A549 (cell line): ENCODE measurements at regions not wholly inside any gene's neighbourhood (a gene's known extent, or its start where the extent isn't known, plus 50 kb on each side); places are given as distances from the start of the nearest gene placed in this dataset.

ENCODE experiments used
- ATAC-seq, 2 experiments: fragments of 200-7000 bp in 1 of 2; fragments of >200 bp in 1 of 2; cut with Nextera tagmentation in 1 of 2; cut with Tn5 transposase in 1 of 2; 3 replicates each; pipeline versions ENCODE4 v1.8.0 to v1.9.1; 2018 to 2020; ENCODE audit warnings: mild to moderate bottlenecking in 1 of 2, moderate library complexity in 1 of 2
- CTCF ChIA-PET: fragments of 300-600 bp; sonication (Branson Sonifier 250); formaldehyde crosslinking; extraction: SDS; loops from one replicate; lab custom pipeline; 2021; ENCODE audit warnings: antibody characterized with exemption, inconsistent platforms; lab: Yijun Ruan, JAX
- POLR2A ChIA-PET: fragments of 350-600 bp; formaldehyde crosslinking; extraction: SDS; loops from one replicate; lab custom pipeline; 2021; ENCODE audit warnings: antibody characterized with exemption, inconsistent platforms; lab: Yijun Ruan, JAX
- DNase-seq, 2 experiments: peaks; one replicate each; pipeline versions ENCODE4 v3.0.0 to v3.0.0-alpha.2; 2011 to 2016; ENCODE audit warnings: low read depth in 1 of 2, low spot score in 1 of 2
- FAIRE-seq: peaks from 2 replicates; lab custom pipeline; 2011; peaks lifted over from hg19 to GRCh38; lab: Jason Lieb, UNC
- H3K27ac ChIP-seq, 2 experiments: fragments of >200 bp; sonication (Bioruptor Twin); formaldehyde crosslinking; 3 replicates each; pipeline ENCODE4 v1.5.1; 2016 to 2017
- H3K4me1 ChIP-seq: fragments of >200 bp; sonication (Bioruptor Twin); formaldehyde crosslinking; 3 replicates; pipeline ENCODE4 v1.6.1; 2016
- H3K4me2 ChIP-seq: fragments of >200 bp; sonication (Bioruptor Twin); formaldehyde crosslinking; 3 replicates; pipeline ENCODE4 v1.6.1; 2016
- H3K4me3 ChIP-seq: fragments of >200 bp; sonication (Bioruptor Twin); formaldehyde crosslinking; 3 replicates; pipeline ENCODE4 v1.5.1; 2016
- H3K9me3 ChIP-seq: fragments of >200 bp; sonication (Bioruptor Twin); formaldehyde crosslinking; 3 replicates; pipeline ENCODE4 v1.6.1; 2016
- BHLHE40 ChIP-seq: IDR thresholded peaks from 2 replicates; pipeline ENCODE4 v1.6.1; 2012; ENCODE audit warnings: low read depth, low read length, inconsistent platforms
- CTCF ChIP-seq: fragments of >200 bp; sonication (Bioruptor Twin); formaldehyde crosslinking; IDR thresholded peaks from 3 replicates; pipeline ENCODE4 v1.5.1; 2016
- EHMT2 ChIP-seq: fragments of 200-600 bp; sonication (generic); IDR thresholded peaks from 2 replicates; pipeline ENCODE4 v1.6.1; 2016; ENCODE audit warnings: antibody characterized with exemption, low read depth, mild to moderate bottlenecking, moderate library complexity
- FOSL2 ChIP-seq, 2 experiments: fragments of 450-650 bp in 1 of 2; fragments of >200 bp in 1 of 2; sonication (Bioruptor Twin) in 1 of 2; formaldehyde crosslinking; IDR thresholded peaks; 2 replicates each; pipeline versions ENCODE4 v1.5.0 to v1.6.1; 2016 to 2020; ENCODE audit warnings: mild to moderate bottlenecking in 1 of 2, moderate library complexity in 1 of 2
- FOXS1 ChIP-seq: fragments of 250-450 bp; sonication (Bioruptor Pico); IDR thresholded peaks from 2 replicates; pipeline ENCODE4 v1.5.0; 2020; ENCODE audit warnings: mild to moderate bottlenecking, moderate library complexity
- GATA3 ChIP-seq: IDR thresholded peaks from 2 replicates; pipeline ENCODE4 v1.6.1; 2012; ENCODE audit warnings: borderline replicate concordance
- HDAC2 ChIP-seq: fragments of 200-600 bp; sonication (generic); IDR thresholded peaks from 2 replicates; pipeline ENCODE4 v1.6.1; 2016
- HES2 ChIP-seq: fragments of >200 bp; sonication (Bioruptor Twin); formaldehyde crosslinking; IDR thresholded peaks from 2 replicates; pipeline ENCODE4 v1.6.1; 2016
- HEYL ChIP-seq: fragments of 250-450 bp; sonication (Bioruptor Pico); IDR thresholded peaks from 2 replicates; pipeline ENCODE4 v1.8.0; 2021; ENCODE audit warnings: mild to moderate bottlenecking, moderate library complexity
- HOXA7 ChIP-seq: fragments of 250-450 bp; sonication (Bioruptor Pico); IDR thresholded peaks from 2 replicates; pipeline ENCODE4 v1.5.0; 2020; ENCODE audit warnings: mild to moderate bottlenecking, moderate library complexity
- JUN ChIP-seq, 2 experiments: fragments of >200 bp; sonication (Bioruptor Twin); formaldehyde crosslinking; IDR thresholded peaks; 2 replicates in 1 of 2; 3 replicates in 1 of 2; pipeline ENCODE4 v1.6.1; 2016 to 2017
- JUNB ChIP-seq: fragments of >200 bp; sonication (Bioruptor Twin); formaldehyde crosslinking; IDR thresholded peaks from 2 replicates; pipeline ENCODE4 v1.6.1; 2016
- KDM5A ChIP-seq: fragments of 200-600 bp; sonication (generic); IDR thresholded peaks from 2 replicates; pipeline ENCODE4 v1.6.1; 2016; ENCODE audit warnings: antibody characterized with exemption, mild to moderate bottlenecking
- MYC ChIP-seq: IDR thresholded peaks from 2 replicates; pipeline ENCODE4 v1.6.1; 2012; ENCODE audit warnings: mild to moderate bottlenecking, inconsistent platforms, low read length, improper control_type of control experiment, borderline replicate concordance
- PBX3 ChIP-seq: IDR thresholded peaks from 2 replicates; pipeline ENCODE4 v1.6.1; 2012
- PHF8 ChIP-seq: fragments of 200-600 bp; sonication (generic); IDR thresholded peaks from 2 replicates; pipeline ENCODE4 v1.6.1; 2016; ENCODE audit warnings: low read depth, mild to moderate bottlenecking, antibody characterized with exemption, moderate library complexity, borderline replicate concordance
- POLR2A ChIP-seq: IDR thresholded peaks from 2 replicates; pipeline ENCODE4 v1.6.1; 2012; ENCODE audit warnings: mild to moderate bottlenecking, low read length
- RCOR1 ChIP-seq: fragments of 150-350 bp; IDR thresholded peaks from 2 replicates; pipeline ENCODE4 v1.6.1; 2014; ENCODE audit warnings: antibody characterized with exemption, low read length, low read depth
- SREBF2 ChIP-seq: fragments of 450-650 bp; IDR thresholded peaks from 2 replicates; pipeline ENCODE4 v1.6.1; 2014; ENCODE audit warnings: mild to moderate bottlenecking, moderate library complexity
- TP53 ChIP-seq: fragments of 250-450 bp; sonication (Bioruptor Pico); IDR thresholded peaks from 2 replicates; pipeline ENCODE4 v1.5.0; 2021; ENCODE audit warnings: mild to moderate bottlenecking, moderate library complexity
- WGBS: methylation state at CpG from one replicate; pipeline ENCODE4 v1.1.6; 2017; ENCODE audit errors: missing lambda C conversion rate; 5-methylcytosine and 5-hydroxymethylcytosine counted together

- ChIA-PET CTCF (no interaction called here), POLR2A (no interaction called here)
- H3K4me1 ChIP-seq: no peaks in the 10 kb centered on the region
- DNase-seq (no peak), ATAC-seq (no peak), FAIRE-seq (no peak)
- no peak overlapping the region for H3K4me3 ChIP-seq
- no peak for TF ChIP-seq RCOR1
- no peak for TF ChIP-seq CTCF
- TF ChIP-seq PHF8: no peak
- TF ChIP-seq GATA3: no peak
- no peak overlapping the region for H3K27ac ChIP-seq
- H3K9me3 ChIP-seq: no peaks in the 10 kb centered on the region
- H3K4me2 ChIP-seq: no peak overlapping the region
These were observed 138.1 kb upstream of the DAZL start for GRCh38 chr3:16743276-16743675.

GRCh38 chr3:16759227-16759903 lies 125.4 kb upstream of the PLCL2 start:
- TF ChIP-seq FOSL2 (IDR thresholded peaks at IDR 0.05): no peak
- TF ChIP-seq FOSL2 (CRISPR knock-in tag; IDR thresholded peaks at IDR 0.05): no peak
- no peak for TF ChIP-seq EHMT2
- no peak for TF ChIP-seq HES2
- TF ChIP-seq POLR2A: no peak
- no peak for TF ChIP-seq FOXS1 (CRISPR knock-in tag)
- no peak for TF ChIP-seq MYC
- TF ChIP-seq, all 56 proteins: peak for 0
- POLR2A ChIA-PET: no interaction called here
- Histone ChIP-seq H3K27ac (no peak overlapping the region), H3K4me1 (no peaks in the 10 kb centered on the region), H3K9me3 (no peaks in the 10 kb centered on the region), H3K4me3 (no peak overlapping the region), H3K4me2 (no peak overlapping the region)
- 14% methylated on average over 2 of the region's 2 CpGs for WGBS
- no peak for ATAC-seq
- no peak for FAIRE-seq
- no peak for DNase-seq
- CTCF ChIA-PET: no interaction called here

- FAIRE-seq (no peak), ATAC-seq (no peak), DNase-seq (no peak)
- H3K4me1 ChIP-seq: no peaks in the 10 kb centered on the region
- TF ChIP-seq HEYL (CRISPR knock-in tag) (no peak), BHLHE40 (no peak), JUN (IDR thresholded peaks at IDR 0.05) (no peak), HDAC2 (no peak), JUNB (no peak), KDM5A (no peak)
- no peak overlapping the region for H3K4me2 ChIP-seq
- CTCF ChIA-PET: no interaction called here
- POLR2A ChIA-PET: no interaction called here
- 95% methylated on average over 1 of the region's 1 CpG for WGBS
- H3K4me3 ChIP-seq: no peak overlapping the region
- no peaks in the 10 kb centered on the region for H3K9me3 ChIP-seq
- H3K27ac ChIP-seq: no peak overlapping the region
These were observed 123.2 kb upstream of the PLCL2 start for GRCh38 chr3:16761571-16761970.

GRCh38 chr3:16765661-16766060 lies 119.1 kb upstream of the PLCL2 start:
- 79% methylated on average over 1 of the region's 1 CpG for WGBS
- H3K27ac ChIP-seq: no peak overlapping the region
- TF ChIP-seq HOXA7 (CRISPR knock-in tag) (no peak), PBX3 (no peak), TP53 (no peak), HDAC2 (no peak), SREBF2 (no peak), JUN (IDR thresholded peaks at IDR 0.05) (no peak)
- H3K4me3 ChIP-seq: no peak overlapping the region
- no peaks in the 10 kb centered on the region for H3K9me3 ChIP-seq
- no peak overlapping the region for H3K4me2 ChIP-seq
- ChIA-PET POLR2A (no interaction called here), CTCF (interaction anchor here (1.3 kb wide), 1 partner anchor 118 kb away, joined by 3 read pairs; no protein-coding TSS in a partner anchor)
- ATAC-seq: no peak
- DNase-seq: no peak
- H3K4me1 ChIP-seq: no peaks in the 10 kb centered on the region
- FAIRE-seq: no peak
